ENCODE measurements at regions not wholly inside any gene's neighbourhood (a gene's known extent, or its start where the extent isn't known, plus 50 kb on each side); places are given as distances from the start of the nearest gene placed in this dataset.
"Not testable (repeated sequence)": the region's sequence is repeated elsewhere in the genome, so short reads cannot be mapped to it uniquely, and the experiment has no call there.

- DNase-seq = no peak
These were observed 1554.6 kb downstream of the CDH8 start for GRCh38 chr16:60481591-60481990.

- DNase-seq = no peak
These were observed 1557.4 kb downstream of the CDH8 start for GRCh38 chr16:60478810-60479209.

GRCh38 chr16:60463986-60464385, 1572.3 kb downstream of the CDH8 start:
- no peak for DNase-seq

GRCh38 chr16:60459463-60459862, 1576.8 kb downstream of the CDH8 start:
- DNase-seq = no peak

- DNase-seq = no peak
These were observed 1578.0 kb downstream of the CDH8 start for GRCh38 chr16:60458255-60458654.

- no peak for DNase-seq
These were observed 1583.6 kb downstream of the CDH8 start for GRCh38 chr16:60452646-60453045.

GRCh38 chr16:60438894-60439293, 1597.3 kb downstream of the CDH8 start:
- no peak for DNase-seq

- no peak for DNase-seq
These were observed 1603.8 kb downstream of the CDH8 start for GRCh38 chr16:60432472-60432871.

GRCh38 chr16:60419859-60420258, 1616.4 kb downstream of the CDH8 start:
- DNase-seq = no peak

- no peak for DNase-seq
These were observed 1621.6 kb downstream of the CDH8 start for GRCh38 chr16:60414613-60415012.

- no peak for DNase-seq
These were observed 1622.3 kb downstream of the CDH8 start for GRCh38 chr16:60413969-60414368.

- DNase-seq = no peak
These were observed 1628.6 kb downstream of the CDH8 start for GRCh38 chr16:60407606-60408005.

GRCh38 chr16:60407034-60407433, 1629.2 kb downstream of the CDH8 start:
- no peak for DNase-seq

- no peak for DNase-seq
These were observed 1631.0 kb downstream of the CDH8 start for GRCh38 chr16:60405286-60405685.

- DNase-seq = no peak
These were observed 1631.8 kb downstream of the CDH8 start for GRCh38 chr16:60404401-60404800.

- not testable (repeated sequence) for DNase-seq
These were observed 1633.3 kb downstream of the CDH8 start for GRCh38 chr16:60402941-60403340.

- DNase-seq = no peak
These were observed 1643.9 kb downstream of the CDH8 start for GRCh38 chr16:60392380-60392779.

- DNase-seq = no peak
These were observed 1637.5 kb upstream of the GOT2 start for GRCh38 chr16:60371591-60371990.

GRCh38 chr16:60367739-60368138, 1633.6 kb upstream of the GOT2 start:
- DNase-seq = no peak

- DNase-seq = no peak
These were observed 1629.5 kb upstream of the GOT2 start for GRCh38 chr16:60363566-60363965.

GRCh38 chr16:60359866-60360265, 1625.8 kb upstream of the GOT2 start:
- not testable (repeated sequence) for DNase-seq

- not testable (repeated sequence) for DNase-seq
These were observed 1625.3 kb upstream of the GOT2 start for GRCh38 chr16:60359412-60359811.

GRCh38 chr16:60357876-60358522, 1623.9 kb upstream of the GOT2 start:
- not testable (repeated sequence) for DNase-seq

- DNase-seq = no peak
These were observed 1612.1 kb upstream of the GOT2 start for GRCh38 chr16:60346256-60346655.

- no peak for DNase-seq
These were observed 1603.6 kb upstream of the GOT2 start for GRCh38 chr16:60337671-60338070.

Data from stimulated activated CD8-positive, alpha-beta memory T cell treated with anti-CD3 and anti-CD28 coated beads, Interleukin-4, amount 100 ng/mL, for 48 hours (primary cell).